HTR-8/SVneo (cell line): ENCODE measurements at regions not wholly inside any gene's neighbourhood (a gene's known extent, or its start where the extent isn't known, plus 50 kb on each side); places are given as distances from the start of the nearest gene placed in this dataset.
"Not testable (repeated sequence)": the region's sequence is repeated elsewhere in the genome, so short reads cannot be mapped to it uniquely, and the experiment has no call there.

ENCODE experiments used
- DNase-seq: peaks from one replicate; pipeline ENCODE4 v3.0.0; 2011; ENCODE audit warnings: low spot score, mixed read lengths; ENCODE audit not compliant: insufficient read length
- FAIRE-seq: peaks from 2 replicates; lab custom pipeline; 2011; peaks lifted over from hg19 to GRCh38; lab: Jason Lieb, UNC

DNA sequence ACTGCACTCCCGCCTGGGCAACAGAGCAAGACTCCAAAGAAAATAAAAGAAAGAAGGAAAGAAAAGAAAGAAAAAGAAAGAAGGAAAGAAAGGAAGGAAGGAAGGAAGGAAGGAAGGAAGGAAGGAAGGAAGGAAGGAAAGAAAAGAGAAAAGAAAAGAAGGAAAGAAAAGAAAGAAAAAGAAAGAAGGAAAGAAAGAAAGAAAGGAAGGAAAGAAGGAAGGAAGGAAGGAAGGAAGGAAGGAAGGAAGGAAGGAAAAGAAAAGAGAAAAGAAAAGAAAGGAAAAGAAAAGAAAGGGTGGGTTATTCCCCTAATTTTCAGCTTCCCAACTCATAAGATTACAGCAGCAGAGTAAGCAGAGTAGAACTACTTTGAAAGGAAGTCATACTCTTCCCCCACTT lies 64.4 kb downstream of the TMEM200C start:
- not testable (repeated sequence) for FAIRE-seq, DNase-seq

DNA sequence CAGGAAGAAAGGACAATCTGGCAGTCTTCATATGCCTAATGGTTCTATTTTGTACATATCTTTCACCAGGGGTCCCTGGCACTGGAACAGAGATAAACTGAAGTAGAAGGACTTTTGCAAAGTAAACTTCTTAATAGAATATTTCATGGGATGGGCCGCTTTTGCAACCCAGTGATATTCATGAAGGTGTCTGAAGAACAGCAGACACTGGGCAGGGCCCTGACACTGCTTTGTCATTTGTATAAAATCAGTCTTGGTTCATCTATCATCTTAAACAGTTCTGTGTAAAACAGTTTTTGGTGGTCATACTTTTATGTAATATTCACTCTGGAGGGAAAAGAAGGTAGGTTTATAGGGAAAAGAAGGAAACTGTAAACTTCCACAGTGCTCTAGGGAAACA lies 66.4 kb downstream of the TMEM200C start:
- no peak for DNase-seq

DNA sequence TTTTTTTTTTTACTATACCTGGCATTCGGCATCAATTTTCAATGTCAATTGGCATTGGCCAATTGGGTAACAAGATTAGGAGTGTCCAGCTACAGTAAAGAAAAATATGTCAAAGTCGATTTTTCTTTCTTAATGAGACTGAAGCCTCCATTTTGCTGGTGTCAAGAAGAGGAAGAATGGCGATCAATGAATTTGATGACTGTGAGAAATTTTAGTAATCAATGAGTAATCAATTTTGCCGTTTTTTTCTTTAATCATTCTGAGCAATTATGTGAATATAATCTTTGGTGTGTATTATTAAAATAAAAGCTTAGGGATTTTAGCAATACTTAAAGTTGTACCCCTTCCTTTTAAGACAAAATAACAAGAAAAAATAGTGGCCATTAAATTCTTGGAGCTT lies 69.7 kb downstream of the TMEM200C start:
- FAIRE-seq (no peak), DNase-seq (no peak)

More for the DNA sequence above, 66.4 kb downstream of the TMEM200C start:
- FAIRE-seq = no peak

DNA sequence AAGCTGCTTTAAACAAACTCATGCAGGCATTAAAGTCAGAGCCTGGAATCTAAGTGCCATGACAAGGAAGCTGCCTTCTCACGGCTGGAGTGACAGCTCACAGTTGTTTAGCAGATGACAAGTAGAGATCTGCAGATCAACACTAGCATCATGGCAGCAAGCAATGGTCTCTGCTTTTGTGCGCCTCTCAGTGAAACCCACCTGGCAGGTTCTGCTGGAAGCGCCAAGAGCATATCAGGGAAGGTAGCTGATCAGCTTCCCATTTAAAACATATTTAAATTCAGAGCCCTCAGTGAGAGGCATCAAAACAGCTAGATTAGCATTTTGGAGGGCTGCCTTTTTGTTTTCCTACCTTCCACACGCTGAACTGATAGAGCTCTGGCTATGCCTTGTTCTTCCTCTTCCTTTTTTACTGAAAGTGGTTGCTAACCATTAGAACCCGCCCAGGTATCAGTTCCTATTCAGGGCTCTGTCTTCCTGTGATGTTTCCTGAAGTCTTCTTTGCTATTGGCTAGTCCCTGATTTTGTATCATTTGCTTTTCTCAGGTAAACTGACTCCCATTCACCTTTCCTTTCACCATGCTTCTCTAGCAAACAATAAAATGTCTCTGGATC lies 70.8 kb downstream of the TMEM200C start:
- FAIRE-seq (no peak), DNase-seq (no peak)

DNA sequence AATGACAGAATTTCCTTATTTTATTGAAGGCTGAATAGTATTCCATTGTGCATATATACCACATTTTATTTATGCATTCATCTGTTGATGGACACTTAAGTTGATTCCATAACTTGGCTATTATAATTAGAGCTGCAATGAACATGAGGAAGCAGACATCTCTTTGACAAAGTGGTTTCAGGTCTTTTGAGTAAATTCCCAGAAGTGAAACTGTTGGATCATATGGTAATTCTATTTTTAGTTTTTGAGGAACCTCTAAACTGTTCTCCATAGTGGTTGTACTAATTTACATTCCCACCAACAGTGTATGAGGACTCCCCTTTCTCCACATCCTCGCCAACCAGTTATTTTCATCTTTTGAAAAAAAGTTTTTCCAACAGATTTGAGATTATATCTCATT lies 77.5 kb downstream of the TMEM200C start:
- DNase-seq (no peak), FAIRE-seq (no peak)

GRCh38 chr18:5806860-5807259 lies 88.5 kb downstream of the TMEM200C start:
- DNase-seq (no peak), FAIRE-seq (no peak)

- FAIRE-seq (no peak), DNase-seq (no peak)
These were observed 107.4 kb downstream of the TMEM200C start for GRCh38 chr18:5787936-5788335.

DNA sequence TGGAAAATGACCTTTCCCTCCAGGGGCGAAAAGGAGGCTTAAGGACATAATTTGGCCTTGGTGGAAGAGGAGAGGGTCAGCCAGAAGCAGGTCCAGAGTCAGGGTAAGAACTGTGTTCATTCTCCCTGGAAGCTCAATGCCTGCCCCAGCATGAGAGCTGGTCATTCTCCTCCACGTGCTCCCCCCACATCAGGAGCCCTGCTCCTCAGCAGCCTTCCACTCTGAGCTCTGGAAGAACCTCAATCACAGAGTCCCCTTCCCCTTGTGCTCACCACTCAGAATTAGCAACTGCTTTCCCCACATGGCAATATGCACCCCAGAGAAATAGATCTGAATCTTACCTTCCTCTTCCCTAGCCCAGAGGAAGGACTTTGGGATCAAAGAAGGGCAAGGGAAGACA lies 115.4 kb downstream of the TMEM200C start:
- DNase-seq (no peak), FAIRE-seq (no peak)

- FAIRE-seq (no peak), DNase-seq (no peak)
These were observed 122.8 kb downstream of the TMEM200C start for GRCh38 chr18:5772306-5773105.

DNA sequence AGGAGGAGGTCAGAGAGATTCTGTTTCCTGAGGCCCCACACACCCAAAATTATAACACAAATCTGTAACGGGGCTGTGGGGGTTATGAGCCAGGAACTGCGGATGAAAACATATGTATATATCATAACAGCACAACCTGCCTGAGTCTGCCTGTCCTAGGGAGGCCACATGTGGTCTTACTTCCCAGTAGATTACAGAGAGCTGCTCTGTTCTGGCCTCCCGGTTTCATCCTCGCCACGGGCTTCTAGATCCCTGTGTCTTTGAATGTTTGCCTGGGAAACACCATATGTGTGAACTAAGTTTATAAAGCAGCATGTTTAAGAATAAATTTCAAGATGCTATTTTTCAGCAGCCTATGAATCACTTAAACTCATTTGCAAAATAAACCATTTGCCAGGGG lies 124.0 kb downstream of the TMEM200C start:
- no peak for FAIRE-seq
- no peak for DNase-seq

GRCh38 chr18:5770176-5770575 lies 125.1 kb downstream of the TMEM200C start:
- DNase-seq (no peak), FAIRE-seq (no peak)

- no peak for FAIRE-seq
- no peak for DNase-seq
These were observed 126.9 kb downstream of the TMEM200C start for GRCh38 chr18:5768454-5768853.

DNA sequence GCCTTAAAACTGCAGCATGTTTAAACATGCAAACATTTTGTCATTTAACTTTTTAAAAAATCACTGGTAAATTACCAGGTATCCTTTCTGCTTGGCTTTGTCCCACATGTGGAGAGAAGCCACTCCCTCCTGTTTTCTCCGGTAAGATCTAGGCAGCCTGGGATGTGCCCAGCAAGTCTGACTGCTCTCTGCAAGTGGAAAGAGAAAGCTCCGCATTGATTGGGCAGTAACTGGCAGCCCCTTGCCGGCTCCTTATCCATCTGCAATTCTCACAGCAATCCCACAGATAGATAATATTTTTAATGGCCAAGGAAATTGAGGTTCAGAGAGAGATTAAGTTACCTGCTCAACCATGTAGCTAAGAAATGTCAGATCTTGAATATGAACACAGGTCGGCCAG lies 136.1 kb downstream of the TMEM200C start:
- DNase-seq = no peak

GRCh38 chr18:5756823-5757222 lies 138.5 kb downstream of the TMEM200C start:
- FAIRE-seq (no peak), DNase-seq (no peak)

More for the DNA sequence above, 136.1 kb downstream of the TMEM200C start:
- no peak for FAIRE-seq

DNA sequence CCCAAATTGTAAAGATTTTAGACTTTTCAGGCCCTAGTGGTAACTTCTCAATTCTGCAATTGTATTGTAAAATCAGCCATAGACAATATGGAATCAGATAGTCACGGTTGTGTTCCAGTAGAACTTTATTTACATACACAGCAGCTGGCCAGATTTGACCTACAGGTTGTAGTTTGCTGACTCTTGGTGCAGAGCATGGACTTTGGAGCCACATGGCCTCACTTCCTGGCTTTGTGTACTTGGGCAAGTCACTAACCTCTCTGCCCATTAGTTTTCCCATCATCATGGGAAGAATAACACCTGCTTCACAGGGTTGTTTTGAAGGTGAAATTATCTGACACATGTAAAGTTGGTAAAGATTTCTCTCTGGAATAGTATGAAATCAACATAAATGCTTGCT lies 147.6 kb downstream of the TMEM200C start:
- DNase-seq = no peak
- no peak for FAIRE-seq

DNA sequence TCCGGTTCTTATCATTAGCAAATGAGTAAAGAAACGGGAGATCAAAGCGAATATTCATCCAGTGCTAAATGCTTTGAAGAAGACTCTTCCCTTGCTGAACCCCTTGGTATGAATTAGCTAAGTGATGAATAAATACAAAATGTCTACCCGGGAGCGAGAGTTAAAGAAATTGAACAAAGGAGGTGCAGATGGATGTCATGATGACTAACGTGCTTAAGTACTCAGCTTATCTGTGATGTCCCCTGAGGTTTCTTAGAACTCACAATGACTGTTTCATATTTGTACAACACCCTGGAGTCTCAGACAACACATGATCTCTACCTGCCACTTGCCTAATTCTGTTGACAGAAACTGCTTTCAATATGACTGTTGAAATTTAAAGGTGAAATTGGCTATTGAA lies 148.5 kb downstream of the TMEM200C start:
- DNase-seq (no peak), FAIRE-seq (no peak)

DNA sequence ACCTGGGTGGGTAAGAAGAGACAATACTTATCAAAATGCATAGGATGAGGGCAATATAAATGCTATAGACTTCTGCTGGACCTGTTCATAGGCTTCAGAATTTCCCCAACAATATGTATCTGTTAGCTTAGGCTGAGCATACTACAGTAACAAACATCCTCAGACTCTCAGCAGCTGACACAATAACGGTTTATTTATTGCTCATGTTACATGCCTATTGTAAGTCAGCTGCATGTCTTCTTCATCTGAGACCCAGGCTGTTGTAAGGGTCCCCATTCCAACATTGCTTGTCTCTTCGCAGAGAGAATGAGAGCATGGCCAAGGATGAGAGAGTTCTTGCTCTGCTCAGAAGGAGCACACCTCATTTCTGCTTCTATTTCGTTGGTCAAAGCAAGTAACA lies 150.7 kb downstream of the TMEM200C start:
- FAIRE-seq = no peak
- no peak for DNase-seq

- FAIRE-seq = no peak
- no peak for DNase-seq
These were observed 156.8 kb downstream of the TMEM200C start for GRCh38 chr18:5738526-5738925.

DNA sequence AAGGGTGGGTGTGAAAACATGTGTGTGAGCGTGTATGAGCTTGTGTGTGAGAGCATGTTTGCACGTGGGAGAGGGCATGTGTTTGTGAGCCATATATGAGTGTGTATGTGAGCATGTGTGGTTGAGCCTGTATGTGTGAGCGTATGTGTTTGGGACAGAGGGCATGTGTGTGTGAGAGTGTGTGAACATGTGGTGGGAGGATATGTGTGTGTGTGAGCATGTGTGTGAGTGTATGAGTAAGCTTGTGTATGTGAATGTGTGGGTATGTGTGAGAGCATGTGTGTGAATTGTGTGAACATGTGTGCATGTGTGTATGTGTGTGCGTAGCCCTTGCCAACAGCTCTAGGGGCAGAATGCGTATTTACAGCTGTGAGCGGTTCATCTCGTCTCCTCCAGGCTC lies 163.0 kb downstream of the TMEM200C start:
- DNase-seq (no peak), FAIRE-seq (no peak)

GRCh38 chr18:5729983-5730699 lies 165.2 kb downstream of the TMEM200C start:
- DNase-seq = no peak
- no peak for FAIRE-seq

GRCh38 chr18:5728531-5728930 lies 166.8 kb downstream of the TMEM200C start:
- DNase-seq (no peak), FAIRE-seq (no peak)
